ENCODE measurements at regions not wholly inside any gene's neighbourhood (a gene's known extent, or its start where the extent isn't known, plus 50 kb on each side); places are given as distances from the start of the nearest gene placed in this dataset.

DNA sequence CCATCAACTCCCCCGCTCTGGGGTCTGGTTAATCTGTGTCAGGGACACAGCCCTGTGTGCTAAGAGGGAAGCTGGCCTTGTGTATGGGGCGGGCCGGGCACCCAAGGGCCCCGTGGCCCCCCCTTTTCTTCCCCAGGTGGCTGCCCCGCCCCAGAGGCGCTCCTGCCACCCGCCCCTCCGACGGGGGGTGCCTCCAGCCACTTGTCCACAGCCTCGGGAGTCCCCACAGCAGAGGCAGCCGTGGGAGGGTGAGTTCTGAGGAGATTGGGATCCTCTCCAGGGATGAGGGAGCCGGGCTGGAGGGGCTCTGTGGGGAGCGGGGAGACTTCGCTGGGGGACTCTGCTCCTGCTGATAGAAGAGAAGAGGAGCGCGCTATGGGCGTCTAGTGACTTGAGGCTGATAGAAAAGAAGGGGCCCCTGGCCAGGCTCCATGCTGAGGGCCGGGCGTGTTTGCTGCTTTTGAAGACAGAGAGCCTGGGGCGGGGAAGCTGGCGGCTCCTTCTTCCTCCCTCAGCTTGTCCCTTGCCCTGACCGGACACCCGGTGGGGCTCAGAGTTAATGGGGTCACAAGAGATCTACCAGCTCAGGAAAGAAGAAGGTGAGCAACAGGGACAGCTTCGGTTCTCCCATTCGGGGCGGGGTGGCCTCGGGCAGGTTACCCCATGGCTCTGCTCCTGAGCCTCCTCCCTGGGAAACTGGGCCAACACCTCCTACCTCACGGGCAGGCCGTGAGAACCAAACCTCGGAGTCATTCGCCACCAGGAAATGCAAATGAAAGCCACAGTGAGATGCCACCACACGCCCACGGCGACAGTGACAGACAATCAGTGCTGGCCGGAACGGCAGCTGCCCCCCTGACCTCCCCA is 89.4 kb upstream of the TAF1B start:
- H3K4me1 ChIP-seq, result peaks cover 18 to 40% (median 32%) of the 10 kb centered on the region in 4 donors
- peak overlapping the region; percentile 14 to 41 (median 24) for H3K4me3 ChIP-seq
- no peaks in the 10 kb centered on the region for H3K9me3 ChIP-seq
- peaks cover 0 to 27% (median 0%) of the 10 kb centered on the region in 3 donors for H3K27me3 ChIP-seq
- DNase-seq, result peak; percentile 60 to 70
- 20 to 51% (median 32%) methylated on average over 23 to 36 of the region's 36 CpGs for WGBS, 5 donors
- TF ChIP-seq, protein P1, sequence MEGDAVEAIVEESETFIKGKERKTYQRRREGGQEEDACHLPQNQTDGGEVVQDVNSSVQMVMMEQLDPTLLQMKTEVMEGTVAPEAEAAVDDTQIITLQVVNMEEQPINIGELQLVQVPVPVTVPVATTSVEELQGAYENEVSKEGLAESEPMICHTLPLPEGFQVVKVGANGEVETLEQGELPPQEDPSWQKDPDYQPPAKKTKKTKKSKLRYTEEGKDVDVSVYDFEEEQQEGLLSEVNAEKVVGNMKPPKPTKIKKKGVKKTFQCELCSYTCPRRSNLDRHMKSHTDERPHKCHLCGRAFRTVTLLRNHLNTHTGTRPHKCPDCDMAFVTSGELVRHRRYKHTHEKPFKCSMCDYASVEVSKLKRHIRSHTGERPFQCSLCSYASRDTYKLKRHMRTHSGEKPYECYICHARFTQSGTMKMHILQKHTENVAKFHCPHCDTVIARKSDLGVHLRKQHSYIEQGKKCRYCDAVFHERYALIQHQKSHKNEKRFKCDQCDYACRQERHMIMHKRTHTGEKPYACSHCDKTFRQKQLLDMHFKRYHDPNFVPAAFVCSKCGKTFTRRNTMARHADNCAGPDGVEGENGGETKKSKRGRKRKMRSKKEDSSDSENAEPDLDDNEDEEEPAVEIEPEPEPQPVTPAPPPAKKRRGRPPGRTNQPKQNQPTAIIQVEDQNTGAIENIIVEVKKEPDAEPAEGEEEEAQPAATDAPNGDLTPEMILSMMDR (IDR thresholded peaks at IDR 0.05), result no peak
- TF ChIP-seq POLR2AphosphoS5 (IDR thresholded peaks at IDR 0.05), result peak in 2 of 3 donors; percentile 50 to 61
- intact Hi-C loops (cut with DNase I; ENCODE audit: low total_unique reads), result no loop called here
- peak overlapping the region in 3 of 5 donors; percentile 29 to 42 (median 38) for H3K27ac ChIP-seq
- no peaks in the 10 kb centered on the region for H3K36me3 ChIP-seq

- WGBS, 5 donors, result 68 to 93% (median 77%) methylated on average over 6 of the region's 6 CpGs
- DNase-seq, result no peak
- Histone ChIP-seq H3K4me3 (peak overlapping the region in 1 of 4 donors; percentile 41), H3K36me3 (no peaks in the 10 kb centered on the region), H3K4me1 (peaks cover 18 to 40% (median 33%) of the 10 kb centered on the region in 4 donors), H3K9me3 (no peaks in the 10 kb centered on the region), H3K27me3 (peaks cover 0 to 27% (median 0%) of the 10 kb centered on the region in 3 donors), H3K27ac (no peak overlapping the region)
- TF ChIP-seq EP300 (IDR thresholded peaks at IDR 0.05) (no peak), POLR2A (IDR thresholded peaks at IDR 0.05) (no peak), POLR2AphosphoS5 (IDR thresholded peaks at IDR 0.05) (no peak)
- TF ChIP-seq, protein P1 (IDR thresholded peaks at IDR 0.05), result no peak
- intact Hi-C loops (cut with DNase I; ENCODE audit: low total_unique reads), result no loop called here
These were observed 88.8 kb upstream of the TAF1B start for GRCh38 chr2:9754532-9754887.

- TF ChIP-seq POLR2A (IDR thresholded peaks at IDR 0.05) (no peak), POLR2AphosphoS5 (IDR thresholded peaks at IDR 0.05) (no peak), EP300 (IDR thresholded peaks at IDR 0.05) (no peak)
- TF ChIP-seq, protein P1 (IDR thresholded peaks at IDR 0.05), result no peak
- no peak overlapping the region for H3K27ac ChIP-seq
- peaks cover 18 to 40% (median 33%) of the 10 kb centered on the region in 4 donors for H3K4me1 ChIP-seq
- H3K27me3 ChIP-seq, result peaks cover 0 to 27% (median 0%) of the 10 kb centered on the region in 3 donors
- WGBS, 5 donors, result 79 to 92% (median 86%) methylated on average over 11 of the region's 11 CpGs
- DNase-seq, result no peak
- no peaks in the 10 kb centered on the region for H3K36me3 ChIP-seq
- no peak overlapping the region for H3K4me3 ChIP-seq
- intact Hi-C loops (cut with DNase I; ENCODE audit: low total_unique reads), result no loop called here
- no peaks in the 10 kb centered on the region for H3K9me3 ChIP-seq
These were observed 88.3 kb upstream of the TAF1B start for GRCh38 chr2:9755008-9755407.

DNA sequence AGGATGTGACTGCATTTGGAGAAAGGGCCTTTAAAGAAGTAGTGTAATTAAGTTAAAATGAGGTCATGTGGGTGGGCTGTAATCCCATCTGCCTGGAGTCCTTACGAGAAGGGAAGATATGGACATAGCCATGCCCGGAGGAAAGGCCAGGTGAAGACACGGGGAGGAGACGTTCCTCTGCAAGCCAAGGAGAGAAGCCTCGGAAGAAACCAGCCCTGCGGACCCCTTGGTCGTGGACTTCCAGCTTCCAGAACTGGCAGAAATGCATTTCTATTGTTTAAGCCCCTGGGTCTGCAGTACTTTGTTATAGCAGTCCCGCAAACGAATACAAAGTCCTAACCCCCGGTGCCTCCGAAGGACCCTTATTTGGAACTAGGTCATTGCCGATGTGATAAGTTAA is 87.6 kb upstream of the TAF1B start:
- H3K9me3 ChIP-seq, result no peaks in the 10 kb centered on the region
- no peak for TF ChIP-seq EP300 (IDR thresholded peaks at IDR 0.05)
- no peak for TF ChIP-seq POLR2A (IDR thresholded peaks at IDR 0.05)
- TF ChIP-seq POLR2AphosphoS5 (IDR thresholded peaks at IDR 0.05), result no peak
- TF ChIP-seq, protein P1 (IDR thresholded peaks at IDR 0.05), result no peak
- whole genome bisulfite sequencing, 5 donors, result 94 to 98% (median 96%) methylated on average over 12 of the region's 12 CpGs
- no peak overlapping the region for H3K27ac ChIP-seq
- H3K36me3 ChIP-seq, result no peaks in the 10 kb centered on the region
- no peak for DNase-seq
- intact Hi-C loops (cut with DNase I; ENCODE audit: low total_unique reads), result no loop called here
- peaks cover 18 to 40% (median 33%) of the 10 kb centered on the region in 4 donors for H3K4me1 ChIP-seq
- peaks cover 0 to 27% (median 0%) of the 10 kb centered on the region in 3 donors for H3K27me3 ChIP-seq
- no peak overlapping the region for H3K4me3 ChIP-seq

All from stomach (tissue), 8 donors.